Panc1 (cell line): ENCODE measurements at regions not wholly inside any gene's neighbourhood (a gene's known extent, or its start where the extent isn't known, plus 50 kb on each side); places are given as distances from the start of the nearest gene placed in this dataset.
A peak's percentile ranks its signal among the peaks of the same experiment; 100 is the strongest.

Experiments used
- ATAC-seq: fragments of 200-7000 bp; cut with Tn5 transposase; 2 replicates; pipeline ENCODE4 v1.9.1; 2020; ENCODE audit warnings: mild to moderate bottlenecking, moderate library complexity
- BruUV-seq: library from RNA; stranded (reverse); fragments of 400-500 nt; replicated peaks from 2 replicates; lab custom pipeline; 2021; lab: Mats Ljungman, UMichigan
- CTCF ChIA-PET: fragments of 300-600 bp; sonication (Branson Sonifier 250); formaldehyde crosslinking; loops from one replicate; lab custom pipeline; 2022; ENCODE audit warnings: antibody characterized with exemption; lab: Charles Lee
- POLR2A ChIA-PET: fragments of 300-600 bp; sonication (Branson Sonifier 250); formaldehyde crosslinking; loops from one replicate; lab custom pipeline; 2022; ENCODE audit warnings: antibody characterized with exemption; lab: Charles Lee
- DNase-seq: peaks from one replicate; pipeline ENCODE4 v3.0.0-alpha.2; 2010; ENCODE audit warnings: low read depth, low spot score
- H3K27ac ChIP-seq: 2 replicates; pipeline ENCODE4 v1.5.1; 2011; ENCODE audit warnings: mild to moderate bottlenecking, low read length, inconsistent platforms
- H3K27me3 ChIP-seq: fragments of 200-500 bp; sonication (Bioruptor generic); 2 replicates; pipeline ENCODE4 v1.6.0; 2014; ENCODE audit warnings: low read length, inconsistent platforms; ENCODE audit not compliant: control insufficient read depth, insufficient read depth
- H3K36me3 ChIP-seq: fragments of 200-500 bp; sonication (Bioruptor generic); 2 replicates; pipeline ENCODE4 v1.5.1; 2014; ENCODE audit warnings: inconsistent platforms, mild to moderate bottlenecking, low read length, moderate library complexity; ENCODE audit not compliant: control insufficient read depth, insufficient read depth
- H3K4me1 ChIP-seq: 2 replicates; pipeline ENCODE4 v1.5.1; 2011; ENCODE audit warnings: inconsistent platforms, mild to moderate bottlenecking, low read length, moderate library complexity; ENCODE audit not compliant: control insufficient read depth, insufficient read depth
- H3K4me3 ChIP-seq, 2 experiments: 2 replicates each; pipeline ENCODE4 v1.5.1; 2011 to 2012; ENCODE audit warnings: low read depth in 2 of 2, low read length in 2 of 2, mild to moderate bottlenecking in 2 of 2, inconsistent platforms in 1 of 2, moderate library complexity in 1 of 2
- H3K9me3 ChIP-seq: fragments of 200-500 bp; sonication (Bioruptor generic); 2 replicates; pipeline ENCODE4 v1.5.1; 2014; ENCODE audit warnings: low read depth, mild to moderate bottlenecking, inconsistent platforms, low read length, moderate library complexity; ENCODE audit not compliant: control insufficient read depth, insufficient read depth
- CTCF ChIP-seq: fragments of 450-650 bp; IDR thresholded peaks from 2 replicates; pipeline ENCODE4 v1.5.1; 2017; ENCODE audit warnings: mild to moderate bottlenecking
- POLR2AphosphoS5 ChIP-seq: IDR thresholded peaks from 2 replicates; pipeline ENCODE4 v1.6.1; 2012; ENCODE audit warnings: mild to moderate bottlenecking, low read depth, low read length, moderate library complexity
- REST ChIP-seq, 2 experiments: IDR thresholded peaks; 2 replicates each; pipeline ENCODE4 v1.6.1; 2011 to 2012; ENCODE audit warnings: low read depth in 2 of 2, control low read depth in 1 of 2, low read length in 1 of 2, mild to moderate bottlenecking in 1 of 2, moderate library complexity in 1 of 2; ENCODE audit not compliant: insufficient read depth in 1 of 2
- SIN3A ChIP-seq: IDR thresholded peaks from 2 replicates; pipeline ENCODE4 v1.6.1; 2012; ENCODE audit warnings: low read depth, mild to moderate bottlenecking, low read length, moderate library complexity, borderline replicate concordance; ENCODE audit not compliant: insufficient read depth
- TCF7L2 ChIP-seq: IDR thresholded peaks from 2 replicates; pipeline ENCODE4 v1.6.1; 2011; ENCODE audit warnings: mild to moderate bottlenecking, low read depth, low read length, inconsistent platforms
- in situ Hi-C: cut with HindIII; loops from 2 replicates; pipeline ENCODE4 v1.10.0; 2016; ENCODE audit warnings: low sequenced_read_pairs, low pct_unique_long_range_greater_than_20kb
- intact Hi-C: fragments of 100-400 bp; cut with micrococcal nuclease; formaldehyde crosslinking; loops from one replicate; pipeline ENCODE4 v1.10.0; 2022; ENCODE audit not compliant: unreplicated experiment

GRCh38 chr7:149637911-149638565, 135.3 kb downstream of the ZNF467 start:
- no peak for DNase-seq
- no peak overlapping the region for H3K4me3 ChIP-seq
- H3K27me3 ChIP-seq: no peaks in the 10 kb centered on the region; the same call in 1 of the 2 replicates
- intact Hi-C loops: no loop called here
- H3K27ac ChIP-seq: no peak overlapping the region
- no peaks in the 10 kb centered on the region for H3K9me3 ChIP-seq
- POLR2A ChIA-PET: no interaction called here
- no TSS peak for BruUV-seq
- H3K4me1 ChIP-seq: no peaks in the 10 kb centered on the region
- TF ChIP-seq REST (IDR thresholded peaks at IDR 0.05; ENCODE audit: insufficient read depth in 1 of 2, low read depth in 2 of 2, low read length in 1 of 2) (no peak), SIN3A (no peak)
- in situ Hi-C loops: no loop called here
- no peak for ATAC-seq
- H3K36me3 ChIP-seq: no peaks in the 10 kb centered on the region
- CTCF ChIA-PET: no interaction called here

GRCh38 chr7:149635561-149636329, 137.6 kb downstream of the ZNF467 start:
- DNase-seq (peak; percentile 46), ATAC-seq (peak; percentile 84)
- in situ Hi-C loops (no loop called here), intact Hi-C loops (no loop called here)
- ChIA-PET POLR2A (no interaction called here), CTCF (no interaction called here)
- H3K27me3 ChIP-seq: peaks cover 4% of the 10 kb centered on the region; the same call in 1 of the 2 replicates
- H3K9me3 ChIP-seq: no peaks in the 10 kb centered on the region
- no TSS peak for BruUV-seq
- no peak overlapping the region for H3K27ac ChIP-seq
- no peaks in the 10 kb centered on the region for H3K36me3 ChIP-seq
- TF ChIP-seq POLR2AphosphoS5 (no peak), CTCF (no peak), REST (IDR thresholded peaks at IDR 0.05; ENCODE audit: insufficient read depth in 1 of 2, low read depth in 2 of 2, low read length in 1 of 2) (no peak), SIN3A (no peak), TCF7L2 (no peak)
- no peak overlapping the region for H3K4me3 ChIP-seq
- H3K4me1 ChIP-seq: no peaks in the 10 kb centered on the region
